Spleen (tissue), 11 donors: ENCODE measurements at regions not wholly inside any gene's neighbourhood (a gene's known extent, or its start where the extent isn't known, plus 50 kb on each side); places are given as distances from the start of the nearest gene placed in this dataset.

Source experiments
- DNase-seq: peaks from one replicate; pipeline ENCODE4 v3.0.0-alpha.2; 2020
- H3K27ac ChIP-seq, 8 donors: fragments of 200-600 bp; sonication (generic) in 7 of 8; 1 replicate in 4 of 8; 2 replicates in 4 of 8; pipeline versions ENCODE4 v1.5.0 to v1.8.0; 2016 to 2021; ENCODE audit warnings: inconsistent platforms in 4 of 8, mild to moderate bottlenecking in 4 of 8, moderate library complexity in 1 of 8
- H3K27me3 ChIP-seq, 7 donors: fragments of 200-600 bp; sonication (generic) in 6 of 7; replicated peaks in 1 of 7; 1 replicate in 4 of 7; 2 replicates in 3 of 7; pipeline versions ENCODE4 v1.5.0 to v1.8.0; 2016 to 2021; ENCODE audit warnings: inconsistent platforms in 3 of 7, mild to moderate bottlenecking in 1 of 7
- H3K36me3 ChIP-seq, 6 donors: fragments of 200-600 bp; sonication (generic) in 5 of 6; 1 replicate in 4 of 6; 2 replicates in 2 of 6; pipeline versions ENCODE4 v1.5.0 to v1.8.0; 2016 to 2021; ENCODE audit warnings: inconsistent platforms in 2 of 6
- H3K4me1 ChIP-seq, 6 donors: fragments of 200-600 bp; sonication (generic) in 5 of 6; 1 replicate in 3 of 6; 2 replicates in 3 of 6; pipeline versions ENCODE4 v1.5.0 to v1.8.0; 2016 to 2021; ENCODE audit warnings: inconsistent platforms in 3 of 6
- H3K4me3 ChIP-seq, 8 donors: fragments of 200-600 bp; sonication (generic) in 7 of 8; 1 replicate in 4 of 8; 2 replicates in 4 of 8; pipeline versions ENCODE4 v1.5.0 to v1.8.0; 2016 to 2021; ENCODE audit warnings: inconsistent platforms in 4 of 8, mild to moderate bottlenecking in 4 of 8, moderate library complexity in 2 of 8
- H3K9me3 ChIP-seq, 8 donors: fragments of 200-600 bp; sonication (generic) in 7 of 8; 1 replicate in 4 of 8; 2 replicates in 4 of 8; pipeline versions ENCODE4 v1.5.0 to v1.8.0; 2016 to 2021; ENCODE audit warnings: inconsistent platforms in 4 of 8
- CTCF ChIP-seq, 11 experiments: fragments of 200-600 bp in 7 of 11; fragments of 450-650 bp in 4 of 11; sonication (generic) in 4 of 11; IDR thresholded peaks in 8 of 11; conservative IDR thresholded peaks in 3 of 11; 1 replicate in 7 of 11; 2 replicates in 4 of 11; pipeline versions ENCODE4 v1.4.0 to v1.8.0; 2016 to 2021; ENCODE audit warnings: antibody characterized with exemption in 11 of 11, inconsistent platforms in 4 of 11, mild to moderate bottlenecking in 1 of 11
- POLR2A ChIP-seq, 3 donors: fragments of 450-650 bp; IDR thresholded peaks; one replicate each; pipeline ENCODE4 v1.5.1; 2017; ENCODE audit warnings: antibody characterized with exemption in 3 of 3, mild to moderate bottlenecking in 1 of 3
- POLR2AphosphoS5 ChIP-seq, 3 donors: sonication (generic); formaldehyde crosslinking; IDR thresholded peaks; one replicate each; pipeline ENCODE4 v1.5.1; 2017; ENCODE audit warnings: antibody characterized with exemption in 3 of 3
- WGBS, 5 donors: extraction: QIAGEN DNeasy Blood & Tissue Kit in 3 of 5; methylation state at CpG; one replicate each; pipeline versions ENCODE4 v1.1.5 to v1.1.7; 2013 to 2018; 5-methylcytosine and 5-hydroxymethylcytosine counted together
- intact Hi-C: fragments of 100-400 bp; cut with DNase I; formaldehyde crosslinking; loops from one replicate; pipeline ENCODE4 v1.15.0; 2023; ENCODE audit warnings: low total_unique reads
- donor health status: healthy with polysubstance abuse.
- donor health status: DM: no; HTN: no; CAD: no; lungs with moderate emphysema.
- donor health status: DM: no; HTN: no; CAD: no.
- donor health status: Bipolar disorder and iron deficiency.
- donor health status: healthy.
- donor health status: DM: no; HTN: no; CAD: no.
- donor health status: DM: yes; HTN: yes; CAD: no.

GRCh38 chr6:91304521-91304920 is 717.6 kb upstream of the MAP3K7 start:
- Histone ChIP-seq H3K4me3 (no peak overlapping the region), H3K27me3 (no peaks in the 10 kb centered on the region), H3K9me3 (peaks cover 0 to 13% (median 0%) of the 10 kb centered on the region in 8 donors), H3K36me3 (no peaks in the 10 kb centered on the region), H3K27ac (no peak overlapping the region), H3K4me1 (no peaks in the 10 kb centered on the region)
- intact Hi-C loops, result no loop called here
- WGBS, 5 donors, result 46 to 71% (median 57%) methylated on average over 3 of the region's 3 CpGs
- DNase-seq, result no peak
- TF ChIP-seq CTCF (IDR thresholded peaks at IDR 0.05 in 8 of 11, conservative IDR thresholded peaks at IDR 0.05 in 3 of 11), result no peak
- TF ChIP-seq POLR2AphosphoS5 (IDR thresholded peaks at IDR 0.05), result no peak
- TF ChIP-seq POLR2A (IDR thresholded peaks at IDR 0.05), result no peak

- 89 to 96% (median 94%) methylated on average over 4 to 12 of the region's 12 CpGs for WGBS, 5 donors
- DNase-seq, result peak; percentile 64
- Histone ChIP-seq H3K36me3 (no peaks in the 10 kb centered on the region), H3K27me3 (no peaks in the 10 kb centered on the region), H3K27ac (no peak overlapping the region), H3K9me3 (peaks cover 0 to 13% (median 0%) of the 10 kb centered on the region in 8 donors), H3K4me1 (no peaks in the 10 kb centered on the region), H3K4me3 (no peak overlapping the region)
- TF ChIP-seq POLR2AphosphoS5 (IDR thresholded peaks at IDR 0.05), result no peak
- TF ChIP-seq POLR2A (IDR thresholded peaks at IDR 0.05), result no peak
- no peak for TF ChIP-seq CTCF (IDR thresholded peaks at IDR 0.05 in 8 of 11, conservative IDR thresholded peaks at IDR 0.05 in 3 of 11)
- intact Hi-C loops, result no loop called here
Measured at GRCh38 chr6:91303326-91303725, 716.5 kb upstream of the MAP3K7 start.

GRCh38 chr6:91299544-91300491 is 712.9 kb upstream of the MAP3K7 start:
- Histone ChIP-seq H3K9me3 (peaks cover 0 to 22% (median 2%) of the 10 kb centered on the region in 8 donors), H3K27me3 (no peaks in the 10 kb centered on the region), H3K4me3 (no peak overlapping the region), H3K36me3 (no peaks in the 10 kb centered on the region), H3K4me1 (no peaks in the 10 kb centered on the region), H3K27ac (no peak overlapping the region)
- TF ChIP-seq POLR2A (IDR thresholded peaks at IDR 0.05) (no peak), CTCF (IDR thresholded peaks at IDR 0.05 in 8 of 11, conservative IDR thresholded peaks at IDR 0.05 in 3 of 11) (no peak), POLR2AphosphoS5 (IDR thresholded peaks at IDR 0.05) (no peak)
- no peak for DNase-seq
- WGBS, 5 donors, result 62 to 74% (median 70%) methylated on average over 7 of the region's 7 CpGs
- intact Hi-C loops, result no loop called here

GRCh38 chr6:91298543-91299145 is 711.8 kb upstream of the MAP3K7 start:
- DNase-seq, result no peak
- Histone ChIP-seq H3K27me3 (no peaks in the 10 kb centered on the region), H3K9me3 (peaks cover 0 to 22% (median 2%) of the 10 kb centered on the region in 8 donors), H3K4me1 (no peaks in the 10 kb centered on the region), H3K27ac (no peak overlapping the region), H3K4me3 (no peak overlapping the region), H3K36me3 (no peaks in the 10 kb centered on the region)
- 85 to 93% (median 88%) methylated on average over 4 of the region's 4 CpGs for WGBS, 5 donors
- intact Hi-C loops, result no loop called here
- no peak for TF ChIP-seq CTCF (IDR thresholded peaks at IDR 0.05 in 8 of 11, conservative IDR thresholded peaks at IDR 0.05 in 3 of 11)
- TF ChIP-seq POLR2A (IDR thresholded peaks at IDR 0.05), result no peak
- no peak for TF ChIP-seq POLR2AphosphoS5 (IDR thresholded peaks at IDR 0.05)
